ENCODE measurements at regions not wholly inside any gene's neighbourhood (a gene's known extent, or its start where the extent isn't known, plus 50 kb on each side); places are given as distances from the start of the nearest gene placed in this dataset.

DNA sequence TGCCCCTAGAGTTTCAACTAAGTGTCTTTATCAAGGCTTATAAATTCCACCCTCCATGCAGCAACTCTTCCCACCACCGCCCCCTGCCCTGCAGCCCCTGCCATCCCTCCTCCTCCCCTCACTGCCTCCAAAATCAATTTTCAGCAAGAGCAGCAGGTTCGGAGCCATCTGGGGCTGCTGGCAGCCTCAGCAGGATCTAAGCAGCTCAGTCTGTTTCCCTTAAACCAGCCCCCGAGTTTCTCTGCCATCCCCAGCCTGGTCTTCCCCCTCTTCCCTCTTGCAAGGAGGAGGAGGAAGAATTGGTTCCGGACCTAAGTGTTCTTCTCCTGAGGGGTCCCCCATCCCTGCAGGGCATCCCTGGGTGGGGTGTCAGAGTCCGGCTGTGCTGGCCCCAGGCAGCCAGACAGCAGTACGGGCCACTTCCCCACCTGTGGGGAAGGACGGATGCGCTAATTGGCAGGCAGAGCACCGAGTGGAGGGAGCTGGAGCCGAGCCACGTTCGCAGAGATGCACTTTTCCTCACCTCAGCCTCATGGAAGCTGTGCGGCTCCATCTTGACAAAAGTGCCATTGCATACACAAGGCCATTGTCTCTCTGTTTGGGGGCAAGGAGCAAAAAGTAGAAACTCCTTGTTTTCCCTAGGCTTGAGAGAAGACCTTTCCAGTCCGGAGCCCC lies 189.3 kb downstream of the KCNA5 start:
- peak in 1 of 2 experiments; percentile 53 for DNase-seq

DNA sequence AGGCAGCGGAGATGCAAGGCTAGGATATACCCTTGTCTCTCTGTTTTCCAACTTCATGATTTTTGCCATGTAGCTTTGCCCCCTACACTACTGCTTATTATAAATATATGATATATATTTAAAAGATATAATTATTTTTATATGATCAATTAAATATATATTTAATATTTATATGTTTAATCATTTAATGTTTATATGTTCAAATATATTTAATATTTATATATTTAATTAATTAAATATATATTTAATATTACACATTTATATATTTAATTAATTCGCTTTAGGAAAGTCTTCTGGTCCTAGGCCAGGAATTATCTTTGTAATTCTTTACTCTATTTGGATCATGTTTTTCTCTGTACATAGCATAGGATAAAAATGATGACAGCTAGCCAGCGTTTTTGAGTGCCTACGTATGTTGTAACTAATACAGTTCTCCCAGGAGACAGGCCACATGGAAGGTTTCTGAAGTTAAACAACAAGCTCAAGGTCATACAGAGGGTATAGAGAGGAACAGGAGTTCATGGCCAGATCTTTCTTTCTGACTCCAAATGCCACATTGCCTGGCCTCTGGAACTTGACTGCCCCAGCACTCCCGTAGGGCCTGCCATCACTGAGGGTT lies 192.5 kb downstream of the KCNA5 start:
- DNase-seq = no peak

DNA sequence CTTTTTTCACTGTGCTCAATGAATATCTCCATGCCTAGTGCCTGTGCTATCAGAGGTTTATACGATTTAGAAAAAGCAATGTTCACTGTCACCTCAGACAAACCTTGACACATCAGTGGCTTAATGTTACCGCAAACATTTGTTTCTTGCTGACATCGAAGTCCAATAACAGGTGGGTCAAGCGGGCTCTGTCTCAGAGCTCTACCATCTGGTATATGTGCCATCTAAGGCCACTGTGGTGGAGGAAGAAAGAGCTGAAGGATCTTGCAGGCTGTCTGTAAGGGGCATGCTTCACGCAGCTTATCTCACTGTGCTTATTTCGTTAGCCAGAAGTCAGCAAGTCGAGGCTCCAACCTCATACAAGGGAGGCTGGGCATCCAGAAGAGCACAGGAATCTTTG lies 189.5 kb upstream of the NTF3 start:
- no peak for DNase-seq

DNA sequence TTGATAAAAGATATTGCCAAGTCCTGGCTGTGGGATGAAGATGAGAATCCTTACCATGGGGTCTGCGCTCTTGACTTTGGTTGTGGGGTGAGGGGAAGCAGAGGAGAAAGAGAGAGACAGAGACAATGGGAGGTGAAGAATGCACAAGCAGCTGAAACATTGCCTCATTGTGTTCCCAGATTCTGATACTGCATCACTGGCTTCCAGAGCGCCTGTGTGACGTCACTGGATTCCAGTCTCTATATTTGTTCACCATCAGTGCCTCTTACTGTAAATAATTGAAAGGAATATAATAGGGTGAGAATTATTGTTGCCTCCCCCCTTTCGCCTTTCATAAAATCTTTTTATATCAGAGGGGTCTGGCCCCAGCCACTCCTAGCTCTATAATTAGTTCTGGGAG lies 188.9 kb upstream of the NTF3 start:
- DNase-seq = no peak

DNA sequence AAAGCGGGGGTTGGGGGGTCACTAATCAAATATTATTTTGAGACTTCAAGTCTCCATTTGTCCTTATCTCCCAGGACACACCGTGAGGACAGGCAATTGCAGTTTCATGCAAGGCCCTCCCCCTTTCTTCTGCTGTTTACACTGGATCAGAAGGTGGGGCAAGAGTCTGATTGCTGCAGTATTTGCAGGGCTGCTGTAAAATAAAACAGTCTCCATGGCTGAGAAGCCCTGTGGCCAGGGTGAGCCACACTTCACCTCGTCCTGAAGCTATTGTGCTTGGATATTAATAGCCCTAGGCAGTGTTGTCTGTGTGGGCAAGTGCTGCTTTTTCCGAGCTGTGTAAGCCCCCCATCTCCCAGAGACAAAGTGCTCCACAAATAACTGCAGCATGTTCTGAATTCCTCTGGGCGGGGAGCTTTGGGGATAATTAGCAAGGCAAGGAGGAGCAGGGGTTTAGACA lies 187.4 kb upstream of the NTF3 start:
- no peak for DNase-seq

DNA sequence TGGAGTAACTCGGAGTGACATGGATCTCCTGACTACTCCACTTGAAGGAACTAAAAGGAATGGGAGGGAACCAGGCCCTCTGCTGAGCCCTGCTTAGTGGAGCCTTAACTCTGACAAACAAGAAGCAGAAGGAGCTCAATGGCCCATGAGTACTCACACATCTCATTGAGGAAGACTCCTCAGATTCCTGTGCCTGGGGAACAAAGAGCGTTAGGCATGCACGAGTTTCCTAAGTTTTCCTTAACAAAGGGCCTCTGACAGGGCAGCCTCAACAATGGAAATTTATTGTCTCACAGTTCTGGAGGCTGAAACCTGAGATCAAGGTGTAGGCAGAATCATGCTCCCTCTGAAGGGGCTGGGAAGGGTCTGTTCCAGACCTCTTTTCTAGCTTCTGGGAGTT lies 185.7 kb upstream of the NTF3 start:
- no peak for DNase-seq

DNA sequence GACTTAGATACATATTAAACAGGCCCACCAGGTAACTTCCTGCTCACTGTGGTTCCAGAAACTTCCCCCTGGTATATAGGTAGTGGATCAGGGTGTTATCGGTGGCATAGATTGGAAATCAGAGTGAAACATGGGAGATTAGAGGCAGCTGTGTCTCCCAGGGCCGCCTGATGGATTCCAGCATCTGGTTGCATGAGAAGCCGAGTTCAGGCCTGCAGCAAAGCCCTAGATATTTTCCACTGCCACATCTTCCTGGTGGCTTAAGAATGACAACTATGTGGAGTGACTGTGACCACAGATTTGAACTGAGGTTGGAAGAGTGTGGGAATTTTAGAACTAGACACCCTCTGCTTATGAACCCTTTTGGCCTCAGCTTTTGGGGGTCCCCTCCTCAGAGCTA lies 184.8 kb upstream of the NTF3 start:
- no peak for DNase-seq

DNA sequence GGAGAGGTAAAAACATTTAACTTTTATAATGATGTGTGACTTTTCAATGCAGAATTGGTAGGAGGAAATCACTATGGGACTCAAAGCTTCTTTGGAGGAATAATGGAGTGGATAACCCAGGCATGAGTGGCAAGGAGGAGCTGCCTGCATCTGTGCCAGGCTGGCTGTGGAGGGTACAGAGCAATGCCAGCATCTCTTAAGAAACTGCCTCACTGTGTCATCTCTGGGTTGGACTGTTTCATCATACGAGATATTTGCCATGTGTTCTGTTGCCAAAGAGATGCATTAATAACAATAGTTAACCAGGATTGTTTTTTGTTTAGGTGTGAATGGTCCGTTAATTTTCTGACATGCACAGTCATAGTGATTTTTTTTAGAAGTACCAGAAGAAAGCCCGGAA lies 183.7 kb upstream of the NTF3 start:
- DNase-seq = no peak

DNA sequence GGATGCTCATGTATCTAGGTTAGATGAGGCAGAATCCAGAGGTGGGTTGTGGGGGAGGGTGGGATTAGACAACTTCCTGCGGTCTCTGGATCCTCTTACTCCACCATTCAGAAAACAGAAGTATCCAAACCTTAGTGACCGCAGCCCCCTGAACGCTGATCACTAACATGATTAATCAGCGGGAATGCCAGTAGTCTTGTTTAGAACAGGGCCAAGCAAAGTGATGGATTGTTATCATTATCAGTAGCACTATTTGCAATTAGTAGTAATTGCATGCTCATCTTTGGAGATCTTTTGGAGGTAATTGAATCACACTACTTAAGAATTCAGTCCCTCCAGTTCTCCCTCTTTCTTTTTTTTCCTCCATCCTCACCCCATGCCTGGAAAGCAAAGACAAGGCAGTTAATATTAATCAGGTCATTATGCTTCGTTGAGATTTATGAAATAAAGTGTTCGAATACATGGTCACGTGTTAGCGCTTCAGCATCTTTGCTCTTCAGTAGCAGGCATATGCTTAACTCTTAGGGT lies 182.8 kb upstream of the NTF3 start:
- no peak for DNase-seq

DNA sequence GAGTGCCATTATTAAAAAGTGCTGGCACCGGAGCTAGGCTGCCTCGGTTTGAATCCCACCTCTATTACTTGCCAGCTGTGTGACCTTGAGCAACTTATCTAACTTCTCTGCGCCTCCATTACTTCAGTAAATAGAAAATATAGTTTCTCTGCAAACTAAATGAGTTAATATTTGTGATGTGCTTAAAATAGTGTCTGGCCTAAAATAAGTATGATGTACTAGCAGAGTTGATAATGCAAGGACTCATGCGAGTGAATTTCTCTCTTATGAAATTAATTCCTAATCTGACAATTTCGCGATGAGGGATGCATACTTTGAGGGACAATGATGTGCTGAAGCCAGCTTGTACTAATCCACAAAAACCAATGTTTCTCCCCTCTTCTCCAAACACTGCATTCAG lies 180.8 kb upstream of the NTF3 start:
- no peak for DNase-seq

DNA sequence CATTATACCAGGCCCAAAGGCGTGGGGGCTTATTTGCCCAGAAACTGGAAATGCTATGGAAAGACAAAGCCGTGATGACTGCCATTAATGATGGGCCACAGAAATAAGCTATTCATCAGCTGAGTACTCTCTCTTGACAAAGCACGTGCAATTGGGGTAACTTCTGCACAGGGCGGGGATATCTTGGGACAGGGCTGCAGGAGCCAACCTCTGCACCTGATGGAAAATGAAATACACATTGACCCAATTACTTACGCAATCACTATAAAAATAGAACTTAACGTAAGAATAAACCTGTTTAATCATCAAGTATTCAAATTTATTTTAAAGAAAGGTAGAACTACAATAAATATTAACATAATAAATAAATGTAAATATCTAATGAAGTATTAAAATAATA lies 180.1 kb upstream of the NTF3 start:
- no peak for DNase-seq

DNA sequence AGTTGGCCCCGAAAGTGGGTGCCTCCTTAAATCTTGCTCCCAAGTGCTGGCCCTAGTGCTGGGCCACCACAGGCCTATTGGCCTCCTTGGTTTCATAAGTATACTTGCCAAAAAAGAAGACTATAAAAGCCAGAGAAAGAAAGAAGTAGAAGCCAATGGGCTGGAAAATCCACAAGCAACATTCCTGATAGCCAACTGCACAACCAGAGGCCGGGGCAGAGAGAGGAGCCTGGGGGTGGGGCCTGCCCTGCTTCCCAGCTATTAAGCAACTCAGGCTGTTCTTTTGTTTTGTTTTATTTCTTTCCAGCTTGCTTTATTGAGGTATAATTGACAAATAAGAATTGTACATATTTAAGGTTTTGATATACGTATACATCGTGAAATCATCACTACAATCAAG lies 177.2 kb upstream of the NTF3 start:
- no peak for DNase-seq

DNA sequence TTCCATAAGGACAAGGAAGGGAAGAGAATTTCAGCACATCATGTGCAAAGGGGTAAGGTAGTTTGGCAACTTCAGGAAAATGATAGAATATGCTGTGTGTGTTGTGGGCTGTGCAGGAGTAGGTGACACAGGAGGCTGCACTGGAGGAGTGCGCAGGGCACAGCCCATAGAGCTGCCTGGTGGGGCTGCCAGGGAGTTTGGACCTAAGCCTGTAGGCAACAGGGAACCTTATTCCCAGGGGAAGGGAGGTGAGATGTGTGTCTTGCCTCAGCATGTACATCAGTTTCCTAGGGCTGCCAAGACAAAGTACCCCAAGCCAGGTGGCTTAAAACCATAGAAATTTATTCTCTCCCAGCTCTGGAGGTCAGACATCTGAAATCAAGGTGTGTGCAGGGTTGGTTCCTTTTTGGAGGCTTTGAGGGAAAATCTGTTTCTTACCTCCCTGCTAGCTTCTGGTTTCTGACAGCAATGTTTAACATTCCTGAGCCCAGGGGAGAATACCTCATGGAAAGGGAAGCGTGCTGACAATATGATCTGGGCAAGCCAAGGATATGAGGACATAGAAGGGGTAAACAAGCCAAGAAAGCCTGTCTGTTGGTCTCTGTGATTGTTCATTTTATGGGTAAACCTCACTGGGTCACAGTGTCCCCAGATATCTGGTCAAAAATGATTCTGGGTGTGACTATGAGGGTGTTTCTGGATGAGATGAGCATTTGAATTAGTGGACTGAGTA lies 174.0 kb upstream of the NTF3 start:
- no peak for DNase-seq

DNA sequence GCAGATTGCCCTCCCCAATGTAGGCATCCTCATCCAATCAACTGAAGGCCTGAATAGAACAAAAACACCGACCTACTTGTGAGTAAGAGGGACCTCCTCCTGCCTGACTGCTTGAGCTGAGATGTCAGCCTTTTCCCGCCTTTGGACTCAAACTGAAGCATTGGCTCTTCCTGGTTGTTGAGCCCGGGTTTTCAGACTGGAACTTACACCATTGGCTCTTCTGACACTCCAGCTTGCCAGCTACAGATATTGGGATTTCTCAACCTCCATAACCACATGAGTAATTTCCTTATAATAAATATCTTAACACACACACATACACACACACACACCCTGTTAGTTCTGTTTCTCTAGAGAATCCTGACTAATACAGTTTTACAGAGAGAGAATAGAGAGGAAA lies 173.4 kb upstream of the NTF3 start:
- DNase-seq = no peak

DNA sequence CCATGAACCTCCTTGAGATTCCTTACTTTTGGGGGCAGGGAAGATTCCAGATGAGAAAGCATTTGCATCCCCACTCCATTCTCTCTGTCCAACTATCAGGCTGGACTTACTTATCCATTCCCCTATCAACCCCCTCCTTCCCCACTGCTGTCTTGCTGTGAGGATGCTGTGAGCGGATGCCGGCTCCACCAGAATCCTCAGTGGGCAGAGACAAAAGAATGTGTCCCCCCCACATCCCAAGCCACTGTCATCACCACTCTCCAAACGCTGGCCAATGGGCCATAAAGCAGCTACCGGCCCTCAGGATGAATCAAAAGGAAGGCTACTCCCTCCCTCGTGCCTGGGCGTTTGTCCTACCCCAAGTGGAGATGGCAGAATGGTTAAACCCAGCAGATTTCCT lies 173.0 kb upstream of the NTF3 start:
- DNase-seq = no peak

DNA sequence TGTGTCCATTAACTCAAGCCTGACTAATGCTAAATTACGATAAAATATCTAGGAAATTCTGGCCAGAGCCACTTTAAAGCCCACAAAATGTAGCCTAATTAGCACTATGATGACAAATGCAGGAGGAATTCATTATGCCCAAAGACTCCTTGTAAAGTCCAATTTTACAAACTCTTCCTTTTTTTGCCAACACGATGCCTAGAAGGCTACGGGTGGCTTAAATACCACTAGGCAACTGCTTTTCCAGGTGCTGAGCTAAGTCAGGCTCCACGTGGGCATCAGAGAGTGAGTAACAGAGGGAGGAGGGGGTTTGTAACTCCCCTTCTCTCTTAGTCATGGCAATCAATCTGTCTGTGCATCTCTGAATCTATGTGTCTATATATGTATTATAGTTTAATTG lies 172.4 kb upstream of the NTF3 start:
- DNase-seq = no peak

DNA sequence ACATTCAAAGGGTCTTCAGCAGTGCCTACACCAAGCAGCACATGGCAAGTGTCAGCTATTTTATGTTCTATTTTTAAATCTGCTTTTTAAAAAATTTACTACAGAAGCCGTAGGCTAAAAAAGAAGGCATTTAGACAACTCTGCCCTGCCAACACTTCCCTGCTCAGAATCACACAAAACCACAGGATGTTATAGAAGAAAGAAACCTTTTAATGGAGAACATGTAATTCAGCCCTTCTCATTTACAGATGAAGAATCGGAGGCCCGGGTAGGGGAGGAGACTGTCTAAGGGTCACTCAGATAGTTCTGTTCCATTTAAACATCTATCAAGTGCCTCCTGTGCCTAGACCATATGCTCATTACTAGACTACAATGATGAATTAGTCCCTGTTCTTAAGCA lies 171.8 kb upstream of the NTF3 start:
- DNase-seq = no peak

DNA sequence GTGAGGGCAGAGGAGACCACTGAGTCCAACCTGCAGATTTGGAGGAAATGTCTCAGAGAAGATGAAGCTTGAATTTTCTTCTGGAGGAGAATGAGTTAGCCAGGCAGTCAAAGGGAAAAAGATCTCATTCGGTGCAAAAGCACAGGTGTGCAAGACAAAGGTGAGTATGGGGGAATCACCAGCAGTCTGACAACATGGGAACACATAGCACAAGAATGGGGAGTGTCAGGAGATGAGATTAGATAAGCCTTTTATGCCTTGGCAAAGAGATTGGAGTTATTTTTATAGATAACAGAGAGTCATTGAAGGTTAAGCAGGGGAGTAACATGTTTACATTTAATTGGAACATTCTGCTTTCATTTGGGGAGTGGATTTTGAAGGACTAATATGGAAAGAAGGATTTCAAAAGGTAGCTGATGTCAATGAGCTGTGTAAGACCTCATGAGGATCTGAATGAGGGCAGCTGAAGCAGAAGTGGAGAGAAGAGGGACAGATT lies 171.3 kb upstream of the NTF3 start:
- DNase-seq = no peak

DNA sequence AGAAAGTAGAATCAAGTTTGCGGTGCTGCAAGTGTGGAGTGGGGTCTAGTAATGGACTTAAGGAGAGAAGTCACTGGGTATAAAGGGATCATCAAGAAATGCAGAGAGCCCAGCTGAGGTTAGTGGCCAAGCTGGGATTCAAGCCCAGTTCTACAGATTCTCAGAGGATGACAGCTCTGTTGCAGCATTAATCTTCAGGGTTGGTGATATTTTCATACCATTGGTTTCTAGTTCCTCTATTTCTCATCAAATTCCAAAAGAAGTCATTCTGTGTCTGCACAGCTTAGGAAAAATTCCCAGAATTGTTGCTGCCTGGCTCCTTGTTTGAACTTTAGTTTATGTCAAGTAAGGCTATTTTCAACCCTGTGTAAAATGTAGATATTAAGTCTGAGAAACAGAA lies 169.5 kb upstream of the NTF3 start:
- no peak for DNase-seq

DNA sequence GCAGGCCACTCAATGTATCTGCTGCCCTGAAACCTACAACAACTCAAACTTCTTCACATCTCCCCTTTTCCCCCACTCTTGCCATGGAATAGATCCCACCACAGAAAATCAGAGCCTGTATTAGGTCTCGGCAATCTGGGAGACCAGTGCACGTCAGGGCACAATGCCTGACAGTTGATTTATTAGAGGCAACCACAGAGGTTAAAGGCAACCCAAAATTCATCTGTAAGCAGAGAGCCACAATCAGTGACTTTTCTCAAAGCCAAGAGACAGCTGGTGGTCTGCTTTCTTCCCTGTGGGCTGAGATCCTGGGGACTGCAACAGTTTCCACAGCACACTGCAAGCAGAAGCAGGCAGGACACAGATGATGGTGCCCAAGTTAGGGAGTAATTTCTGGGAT lies 169.0 kb upstream of the NTF3 start:
- DNase-seq = no peak

DNA sequence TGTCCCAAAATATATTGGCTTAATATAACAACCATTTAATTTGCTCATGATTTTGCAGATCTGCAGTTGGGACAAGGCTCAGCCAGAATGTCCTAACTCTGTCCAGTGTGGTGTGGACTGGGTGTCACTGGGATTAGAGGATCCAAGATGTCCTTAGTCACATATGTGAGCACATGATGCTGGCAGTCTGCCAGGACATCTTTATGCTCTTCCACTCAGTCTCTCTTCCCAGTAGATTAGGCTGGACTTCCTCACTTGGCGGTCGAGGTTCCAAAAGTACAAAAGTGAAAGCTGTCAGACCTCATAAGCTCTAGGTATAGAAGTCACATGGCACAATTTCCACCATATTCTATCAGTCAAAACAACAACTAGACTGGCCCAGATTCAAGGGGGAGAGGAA lies 167.9 kb upstream of the NTF3 start:
- DNase-seq = no peak

DNA sequence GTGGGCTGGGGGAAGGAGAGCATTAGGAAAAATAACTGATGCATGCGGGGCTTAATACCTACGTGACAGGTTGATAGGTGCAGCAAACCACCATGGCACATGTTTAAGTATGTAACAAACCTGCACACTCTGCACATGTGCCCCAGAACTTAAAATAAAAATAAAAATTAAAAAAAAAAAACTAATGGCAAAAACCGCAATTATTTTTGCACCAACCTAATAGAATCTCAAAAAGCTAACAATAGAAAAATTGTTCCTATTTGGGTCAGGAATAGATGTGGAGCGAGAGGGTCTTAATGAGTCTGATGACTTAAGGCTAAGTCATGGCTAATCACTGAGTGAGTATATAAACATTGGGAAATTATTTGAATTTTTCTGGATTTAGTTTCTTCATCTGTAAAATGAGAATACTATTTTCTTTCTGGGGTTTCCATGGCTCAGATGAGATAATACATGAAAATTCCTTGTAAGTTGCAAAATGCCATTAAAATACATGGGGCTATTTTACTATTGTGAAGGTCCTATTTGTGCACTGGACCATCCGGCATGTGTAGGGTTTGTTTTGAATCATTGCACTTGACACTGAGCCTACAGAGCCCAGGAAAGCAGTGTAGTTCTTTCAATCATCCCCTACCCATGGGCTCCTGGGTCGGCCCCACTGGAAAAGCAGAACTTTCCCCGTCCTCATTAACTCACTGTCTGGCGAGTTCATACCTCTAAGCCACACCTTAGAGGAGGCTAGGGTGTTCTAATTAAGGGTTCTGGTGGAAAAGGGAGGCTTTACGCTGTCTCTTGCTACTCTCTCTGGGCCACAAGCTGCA lies 164.1 kb upstream of the NTF3 start:
- no peak for DNase-seq

All from cerebellar nuclear complex (tissue), 1 donor.